ENCODE measurements at regions not wholly inside any gene's neighbourhood (a gene's known extent, or its start where the extent isn't known, plus 50 kb on each side); places are given as distances from the start of the nearest gene placed in this dataset.

DNA sequence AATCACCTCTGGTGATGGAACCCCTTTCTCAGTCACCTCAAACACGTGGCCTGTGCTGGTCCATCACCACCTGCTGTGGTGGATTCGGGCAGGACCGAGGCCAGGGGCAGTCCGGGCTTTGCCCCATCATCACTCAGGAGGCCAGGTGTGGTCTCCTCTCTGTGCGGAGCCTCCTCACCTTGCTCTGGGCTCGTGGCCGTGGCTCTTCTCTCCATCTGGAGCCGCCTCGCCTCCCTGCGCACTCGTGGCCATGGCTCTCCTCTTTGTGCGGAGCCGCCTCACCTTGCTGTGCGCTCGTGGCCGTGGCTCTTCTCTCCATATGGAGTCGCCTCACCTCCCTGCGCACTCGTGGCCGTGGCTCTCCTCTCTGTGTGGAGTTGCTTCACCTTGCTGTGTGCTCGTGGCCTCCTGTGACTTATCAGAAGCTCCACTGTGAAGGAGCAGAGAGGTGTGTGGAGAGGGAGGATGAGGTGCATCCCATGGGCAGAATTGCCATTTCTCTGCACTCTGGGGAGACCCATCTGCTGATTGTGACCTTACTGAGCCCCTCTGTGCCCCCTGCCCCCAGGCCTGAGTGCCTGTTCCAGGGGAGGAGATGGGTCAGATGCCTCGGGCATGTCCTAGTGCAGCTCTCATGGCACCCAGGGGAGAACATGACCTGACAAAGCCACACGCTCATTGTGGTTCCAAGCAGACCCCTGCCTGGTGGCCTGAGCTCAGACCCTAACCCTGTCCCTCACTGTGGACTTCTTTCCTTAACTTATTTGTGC, 276.6 kb upstream of the IRX2 start:
- Histone ChIP-seq H3K4me1 (no peaks in the 10 kb centered on the region), H3K4me3 (no peak overlapping the region), H3K27me3 (no peaks in the 10 kb centered on the region), H3K9me3 (no peaks in the 10 kb centered on the region), H3K27ac (no peak overlapping the region), H3K36me3 (no peaks in the 10 kb centered on the region)
- intact Hi-C loops (cut with DNase I; ENCODE audit: low total_unique reads): no loop called here
- TF ChIP-seq POLR2A (IDR thresholded peaks at IDR 0.05) (no peak), POLR2AphosphoS5 (IDR thresholded peaks at IDR 0.05) (no peak)
- TF ChIP-seq, protein P1, sequence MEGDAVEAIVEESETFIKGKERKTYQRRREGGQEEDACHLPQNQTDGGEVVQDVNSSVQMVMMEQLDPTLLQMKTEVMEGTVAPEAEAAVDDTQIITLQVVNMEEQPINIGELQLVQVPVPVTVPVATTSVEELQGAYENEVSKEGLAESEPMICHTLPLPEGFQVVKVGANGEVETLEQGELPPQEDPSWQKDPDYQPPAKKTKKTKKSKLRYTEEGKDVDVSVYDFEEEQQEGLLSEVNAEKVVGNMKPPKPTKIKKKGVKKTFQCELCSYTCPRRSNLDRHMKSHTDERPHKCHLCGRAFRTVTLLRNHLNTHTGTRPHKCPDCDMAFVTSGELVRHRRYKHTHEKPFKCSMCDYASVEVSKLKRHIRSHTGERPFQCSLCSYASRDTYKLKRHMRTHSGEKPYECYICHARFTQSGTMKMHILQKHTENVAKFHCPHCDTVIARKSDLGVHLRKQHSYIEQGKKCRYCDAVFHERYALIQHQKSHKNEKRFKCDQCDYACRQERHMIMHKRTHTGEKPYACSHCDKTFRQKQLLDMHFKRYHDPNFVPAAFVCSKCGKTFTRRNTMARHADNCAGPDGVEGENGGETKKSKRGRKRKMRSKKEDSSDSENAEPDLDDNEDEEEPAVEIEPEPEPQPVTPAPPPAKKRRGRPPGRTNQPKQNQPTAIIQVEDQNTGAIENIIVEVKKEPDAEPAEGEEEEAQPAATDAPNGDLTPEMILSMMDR (IDR thresholded peaks at IDR 0.05): no peak
- DNase-seq (ENCODE audit: low spot score in 2 of 2): no peak

GRCh38 chr5:3027185-3027865, 275.8 kb upstream of the IRX2 start:
- Histone ChIP-seq H3K27ac (no peak overlapping the region), H3K27me3 (no peaks in the 10 kb centered on the region), H3K36me3 (no peaks in the 10 kb centered on the region), H3K4me3 (no peak overlapping the region), H3K4me1 (no peaks in the 10 kb centered on the region), H3K9me3 (no peaks in the 10 kb centered on the region)
- DNase-seq (ENCODE audit: low spot score in 2 of 2): no peak
- no peak for TF ChIP-seq POLR2AphosphoS5 (IDR thresholded peaks at IDR 0.05)
- no peak for TF ChIP-seq POLR2A (IDR thresholded peaks at IDR 0.05)
- TF ChIP-seq, protein P1 (IDR thresholded peaks at IDR 0.05): no peak
- intact Hi-C loops (cut with DNase I; ENCODE audit: low total_unique reads): no loop called here

GRCh38 chr5:3026651-3027050, 275.2 kb upstream of the IRX2 start:
- Histone ChIP-seq H3K27me3 (no peaks in the 10 kb centered on the region), H3K4me3 (no peak overlapping the region), H3K36me3 (no peaks in the 10 kb centered on the region), H3K4me1 (no peaks in the 10 kb centered on the region), H3K9me3 (no peaks in the 10 kb centered on the region), H3K27ac (no peak overlapping the region)
- intact Hi-C loops (cut with DNase I; ENCODE audit: low total_unique reads): no loop called here
- DNase-seq (ENCODE audit: low spot score in 2 of 2): no peak
- no peak for TF ChIP-seq POLR2AphosphoS5 (IDR thresholded peaks at IDR 0.05)
- TF ChIP-seq, protein P1 (IDR thresholded peaks at IDR 0.05): no peak
- TF ChIP-seq POLR2A (IDR thresholded peaks at IDR 0.05): no peak

- DNase-seq (ENCODE audit: low spot score in 2 of 2): no peak
- no peak for TF ChIP-seq POLR2A (IDR thresholded peaks at IDR 0.05)
- TF ChIP-seq, protein P1 (IDR thresholded peaks at IDR 0.05): no peak
- no peak for TF ChIP-seq POLR2AphosphoS5 (IDR thresholded peaks at IDR 0.05)
- Histone ChIP-seq H3K27me3 (no peaks in the 10 kb centered on the region), H3K4me3 (no peak overlapping the region), H3K36me3 (no peaks in the 10 kb centered on the region), H3K27ac (no peak overlapping the region), H3K9me3 (no peaks in the 10 kb centered on the region), H3K4me1 (no peaks in the 10 kb centered on the region)
- intact Hi-C loops (cut with DNase I; ENCODE audit: low total_unique reads): no loop called here
Measured at GRCh38 chr5:3026099-3026498, 274.6 kb upstream of the IRX2 start.

- intact Hi-C loops (cut with DNase I; ENCODE audit: low total_unique reads): no loop called here
- Histone ChIP-seq H3K27me3 (no peaks in the 10 kb centered on the region), H3K4me3 (no peak overlapping the region), H3K36me3 (no peaks in the 10 kb centered on the region), H3K4me1 (no peaks in the 10 kb centered on the region), H3K9me3 (no peaks in the 10 kb centered on the region), H3K27ac (no peak overlapping the region)
- no peak for DNase-seq (ENCODE audit: low spot score in 2 of 2)
- no peak for TF ChIP-seq POLR2AphosphoS5 (IDR thresholded peaks at IDR 0.05)
- no peak for TF ChIP-seq POLR2A (IDR thresholded peaks at IDR 0.05)
- TF ChIP-seq, protein P1 (IDR thresholded peaks at IDR 0.05): no peak
Measured at GRCh38 chr5:3025392-3025791, 273.9 kb upstream of the IRX2 start.

Data from breast epithelium (tissue), 4 donors.